ENCODE measurements at regions not wholly inside any gene's neighbourhood (a gene's known extent, or its start where the extent isn't known, plus 50 kb on each side); places are given as distances from the start of the nearest gene placed in this dataset.

DNA sequence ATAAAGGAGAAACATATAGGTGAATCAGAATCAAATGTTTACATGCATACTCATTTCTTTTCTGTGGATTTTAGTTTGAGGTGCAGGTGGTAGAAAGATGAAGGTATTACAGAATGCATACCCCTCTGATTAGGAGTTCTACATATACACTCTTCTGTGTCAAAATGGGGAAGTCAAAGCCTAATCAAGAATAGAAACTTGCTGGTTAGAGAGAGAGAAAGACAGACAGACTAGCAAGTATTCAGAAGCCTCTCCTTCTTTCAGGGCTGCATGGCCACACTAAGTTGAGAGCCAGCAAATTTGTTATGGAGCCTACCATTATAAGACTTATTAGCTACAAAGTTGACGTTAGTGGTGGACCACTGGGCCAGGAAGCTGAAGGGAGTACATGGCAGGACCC, 358.3 kb upstream of the EYS start:
- intact Hi-C loops (cut with DNase I): no loop called here
- Histone ChIP-seq H3K36me3 (no peaks in the 10 kb centered on the region), H3K27ac (no peak overlapping the region), H3K4me1 (no peaks in the 10 kb centered on the region), H3K9me3 (no peaks in the 10 kb centered on the region), H3K4me3 (no peak overlapping the region), H3K27me3 (no peaks in the 10 kb centered on the region)
- TF ChIP-seq, protein P1, sequence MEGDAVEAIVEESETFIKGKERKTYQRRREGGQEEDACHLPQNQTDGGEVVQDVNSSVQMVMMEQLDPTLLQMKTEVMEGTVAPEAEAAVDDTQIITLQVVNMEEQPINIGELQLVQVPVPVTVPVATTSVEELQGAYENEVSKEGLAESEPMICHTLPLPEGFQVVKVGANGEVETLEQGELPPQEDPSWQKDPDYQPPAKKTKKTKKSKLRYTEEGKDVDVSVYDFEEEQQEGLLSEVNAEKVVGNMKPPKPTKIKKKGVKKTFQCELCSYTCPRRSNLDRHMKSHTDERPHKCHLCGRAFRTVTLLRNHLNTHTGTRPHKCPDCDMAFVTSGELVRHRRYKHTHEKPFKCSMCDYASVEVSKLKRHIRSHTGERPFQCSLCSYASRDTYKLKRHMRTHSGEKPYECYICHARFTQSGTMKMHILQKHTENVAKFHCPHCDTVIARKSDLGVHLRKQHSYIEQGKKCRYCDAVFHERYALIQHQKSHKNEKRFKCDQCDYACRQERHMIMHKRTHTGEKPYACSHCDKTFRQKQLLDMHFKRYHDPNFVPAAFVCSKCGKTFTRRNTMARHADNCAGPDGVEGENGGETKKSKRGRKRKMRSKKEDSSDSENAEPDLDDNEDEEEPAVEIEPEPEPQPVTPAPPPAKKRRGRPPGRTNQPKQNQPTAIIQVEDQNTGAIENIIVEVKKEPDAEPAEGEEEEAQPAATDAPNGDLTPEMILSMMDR (IDR thresholded peaks at IDR 0.05): no peak
- no peak for TF ChIP-seq POLR2A (IDR thresholded peaks at IDR 0.05)
- no peak for TF ChIP-seq POLR2AphosphoS5 (IDR thresholded peaks at IDR 0.05; ENCODE audit: insufficient read depth in 1 of 2, low read depth in 1 of 2)
- no peak for DNase-seq (ENCODE audit: extremely low spot score in 2 of 2)

DNA sequence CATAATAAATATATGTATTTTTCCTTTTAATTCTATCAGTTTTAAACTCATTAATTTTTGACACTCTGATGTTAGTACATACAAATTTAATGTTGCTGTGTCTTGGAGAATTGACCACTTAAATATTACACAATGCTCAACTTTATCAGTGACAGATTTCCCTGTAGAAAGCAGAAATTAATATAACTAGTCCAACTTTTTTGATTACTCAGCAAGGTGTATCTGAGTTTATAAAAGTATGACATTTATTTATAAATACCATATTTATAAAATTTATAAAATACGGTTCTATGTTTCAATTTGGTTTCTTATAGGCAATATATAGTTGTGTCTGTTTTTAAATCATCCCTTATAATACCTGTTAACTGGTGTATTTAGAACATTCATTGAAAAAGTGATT, 350.0 kb upstream of the EYS start:
- H3K9me3 ChIP-seq: no peaks in the 10 kb centered on the region
- TF ChIP-seq POLR2AphosphoS5 (IDR thresholded peaks at IDR 0.05; ENCODE audit: insufficient read depth in 1 of 2, low read depth in 1 of 2) (no peak), POLR2A (IDR thresholded peaks at IDR 0.05) (no peak)
- TF ChIP-seq, protein P1 (IDR thresholded peaks at IDR 0.05): no peak
- H3K27ac ChIP-seq: no peak overlapping the region
- DNase-seq (ENCODE audit: extremely low spot score in 2 of 2): no peak
- intact Hi-C loops (cut with DNase I): no loop called here
- no peaks in the 10 kb centered on the region for H3K4me1 ChIP-seq
- no peak overlapping the region for H3K4me3 ChIP-seq
- no peaks in the 10 kb centered on the region for H3K36me3 ChIP-seq
- H3K27me3 ChIP-seq: no peaks in the 10 kb centered on the region

DNA sequence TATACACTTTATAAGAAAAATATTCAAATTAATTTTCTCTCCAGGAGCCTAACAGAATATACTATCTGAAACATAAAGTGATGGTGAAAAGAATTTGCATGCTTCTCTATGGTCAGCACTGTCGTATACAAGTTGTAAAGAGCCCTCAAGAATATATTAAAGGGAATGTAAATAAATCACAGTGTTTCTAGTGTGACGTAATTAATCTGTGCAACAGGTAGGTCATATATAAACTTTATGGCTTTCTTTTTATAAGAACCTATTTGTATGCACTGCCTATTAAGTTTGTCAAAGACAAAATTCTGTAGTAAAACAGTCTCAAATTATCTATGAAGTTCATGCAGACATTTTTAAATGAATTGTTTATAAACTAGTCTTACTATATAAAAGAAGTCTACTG, 347.9 kb upstream of the EYS start:
- Histone ChIP-seq H3K4me3 (no peak overlapping the region), H3K9me3 (no peaks in the 10 kb centered on the region), H3K36me3 (no peaks in the 10 kb centered on the region), H3K27ac (no peak overlapping the region), H3K27me3 (no peaks in the 10 kb centered on the region), H3K4me1 (no peaks in the 10 kb centered on the region)
- TF ChIP-seq POLR2AphosphoS5 (IDR thresholded peaks at IDR 0.05; ENCODE audit: insufficient read depth in 1 of 2, low read depth in 1 of 2) (no peak), POLR2A (IDR thresholded peaks at IDR 0.05) (no peak)
- TF ChIP-seq, protein P1 (IDR thresholded peaks at IDR 0.05): no peak
- no peak for DNase-seq (ENCODE audit: extremely low spot score in 2 of 2)
- intact Hi-C loops (cut with DNase I): no loop called here

DNA sequence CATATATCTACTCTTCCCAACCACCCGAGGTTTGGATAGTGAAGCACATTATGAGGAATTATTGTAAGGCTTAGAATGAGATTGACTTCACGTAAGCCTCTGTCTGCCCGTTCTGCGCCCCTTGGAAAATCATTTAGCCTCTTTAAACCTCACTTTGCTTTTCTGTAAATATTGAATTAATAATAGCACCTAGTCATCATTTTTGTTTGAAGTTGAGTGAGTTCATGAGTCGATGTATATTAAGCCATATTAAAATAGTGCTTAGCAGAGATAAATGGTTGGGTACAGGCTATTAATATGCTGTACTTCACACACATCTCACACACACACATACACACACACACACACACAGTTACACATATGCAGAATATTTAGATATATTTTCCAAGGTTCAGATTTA, 344.8 kb upstream of the EYS start:
- no peak overlapping the region for H3K27ac ChIP-seq
- H3K4me3 ChIP-seq: no peak overlapping the region
- H3K4me1 ChIP-seq: no peaks in the 10 kb centered on the region
- no peaks in the 10 kb centered on the region for H3K9me3 ChIP-seq
- DNase-seq (ENCODE audit: extremely low spot score in 2 of 2): no peak
- no peaks in the 10 kb centered on the region for H3K36me3 ChIP-seq
- intact Hi-C loops (cut with DNase I): no loop called here
- no peaks in the 10 kb centered on the region for H3K27me3 ChIP-seq
- TF ChIP-seq, protein P1 (IDR thresholded peaks at IDR 0.05): no peak
- TF ChIP-seq POLR2AphosphoS5 (IDR thresholded peaks at IDR 0.05; ENCODE audit: insufficient read depth in 1 of 2, low read depth in 1 of 2) (no peak), POLR2A (IDR thresholded peaks at IDR 0.05) (no peak)

DNA sequence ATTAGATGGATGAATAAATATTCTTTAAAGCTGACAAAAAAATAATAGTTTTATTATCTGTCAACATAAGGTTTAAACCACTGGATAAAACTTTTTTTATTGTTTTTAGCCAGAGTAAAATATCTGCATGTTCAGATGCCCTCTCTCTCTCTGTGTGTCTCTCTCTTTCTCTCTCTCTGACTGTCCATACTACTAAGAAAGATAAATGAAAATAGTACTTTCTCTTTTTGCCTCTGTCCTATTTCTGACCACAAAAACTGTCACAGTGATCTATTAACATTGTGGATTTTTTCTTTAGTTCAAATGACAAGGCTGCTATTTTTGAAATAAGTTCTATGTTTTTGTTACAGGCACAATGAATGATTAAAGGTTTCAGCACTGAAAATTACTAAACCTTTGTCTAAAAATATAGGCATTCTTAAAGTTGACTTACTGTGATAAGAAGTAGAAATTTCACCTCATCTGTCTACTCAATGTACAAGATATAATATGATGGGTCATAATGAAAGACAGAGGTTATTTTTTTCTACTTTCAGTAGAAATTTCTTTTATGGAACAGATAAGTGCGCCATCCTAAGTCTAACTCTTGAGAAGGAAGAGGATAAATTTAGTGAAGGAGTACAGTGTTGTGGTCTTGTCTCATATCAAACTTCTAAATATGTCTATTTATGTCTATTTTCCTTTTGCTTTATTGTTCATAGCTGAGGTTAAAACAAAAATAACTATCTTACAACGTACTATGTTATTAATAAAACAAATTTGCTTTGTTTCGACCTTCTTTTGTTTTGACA, 341.9 kb upstream of the EYS start:
- no peak overlapping the region for H3K27ac ChIP-seq
- no peaks in the 10 kb centered on the region for H3K36me3 ChIP-seq
- H3K4me1 ChIP-seq: no peaks in the 10 kb centered on the region
- H3K4me3 ChIP-seq: no peak overlapping the region
- intact Hi-C loops (cut with DNase I): no loop called here
- H3K9me3 ChIP-seq: no peaks in the 10 kb centered on the region
- H3K27me3 ChIP-seq: no peaks in the 10 kb centered on the region
- DNase-seq (ENCODE audit: extremely low spot score in 2 of 2): no peak
- TF ChIP-seq POLR2A (IDR thresholded peaks at IDR 0.05): no peak
- TF ChIP-seq, protein P1 (IDR thresholded peaks at IDR 0.05): no peak
- no peak for TF ChIP-seq POLR2AphosphoS5 (IDR thresholded peaks at IDR 0.05; ENCODE audit: insufficient read depth in 1 of 2, low read depth in 1 of 2)

All from vagina (tissue), 2 donors.